ENCODE measurements at regions not wholly inside any gene's neighbourhood (a gene's known extent, or its start where the extent isn't known, plus 50 kb on each side); places are given as distances from the start of the nearest gene placed in this dataset.

DNA sequence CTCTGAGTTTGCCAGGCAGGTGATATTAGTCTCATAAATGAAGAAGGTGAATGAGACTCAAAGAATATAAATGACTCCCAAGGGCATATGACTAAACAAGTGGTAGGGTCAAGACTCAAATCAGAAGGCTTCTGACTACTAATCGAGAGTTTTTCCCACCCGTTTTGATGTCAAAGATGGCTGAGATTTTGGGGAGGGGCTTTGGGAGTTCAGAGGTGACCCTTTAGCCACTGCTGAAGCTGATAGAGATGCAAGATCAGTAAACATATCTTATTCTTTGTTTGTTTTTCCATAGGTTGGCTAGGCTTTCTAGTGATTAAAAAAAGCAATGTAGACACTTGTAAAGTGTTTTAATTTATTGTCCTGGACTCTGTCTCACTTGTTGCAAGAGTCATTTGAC lies 239.6 kb upstream of the PLEKHG7 start:
- peaks cover 12% of the 10 kb centered on the region for H3K4me1 Mint-ChIP-seq
- H3K4me3 Mint-ChIP-seq = no peak overlapping the region
- H3K27ac Mint-ChIP-seq = no peak overlapping the region
- peaks cover 6% of the 10 kb centered on the region for H3K36me3 Mint-ChIP-seq
- DNase-seq = no peak
- no peak for ATAC-seq
- no peaks in the 10 kb centered on the region for H3K9me3 Mint-ChIP-seq (ENCODE audit: low read depth)
- H3K27me3 Mint-ChIP-seq = no peaks in the 10 kb centered on the region
- CTCF ChIA-PET = interaction anchor here (1.9 kb wide), 1 partner anchor 40 kb away, joined by 4 read pairs; no protein-coding TSS in a partner anchor

DNA sequence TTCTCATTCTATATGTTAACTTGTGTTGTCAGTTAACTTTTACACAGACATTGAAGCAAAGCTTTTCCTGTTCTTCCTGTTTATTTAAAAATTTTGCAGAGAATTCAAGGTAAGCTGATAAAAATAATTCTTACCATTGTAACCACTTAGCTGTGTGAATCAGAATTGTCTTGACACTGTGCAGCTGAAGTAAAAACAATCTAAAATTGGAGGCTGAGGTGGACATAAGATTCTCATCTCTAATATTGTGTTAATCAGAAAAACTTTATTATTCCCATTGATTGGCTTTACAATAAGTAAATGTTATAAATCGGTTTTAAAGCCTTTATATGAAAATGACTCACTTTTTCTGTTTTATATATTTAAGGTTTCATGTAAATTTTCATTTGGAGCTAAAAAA lies 240.3 kb upstream of the PLEKHG7 start:
- ATAC-seq (no peak), DNase-seq (no peak)
- Mint-ChIP-seq H3K9me3 (ENCODE audit: low read depth) (no peaks in the 10 kb centered on the region), H3K4me3 (no peak overlapping the region), H3K4me1 (peaks cover 12% of the 10 kb centered on the region), H3K36me3 (peaks cover 6% of the 10 kb centered on the region), H3K27me3 (no peaks in the 10 kb centered on the region), H3K27ac (peak overlapping the region; percentile 38)
- CTCF ChIA-PET = interaction anchor here (1.9 kb wide), 1 partner anchor 40 kb away, joined by 4 read pairs; no protein-coding TSS in a partner anchor

DNA sequence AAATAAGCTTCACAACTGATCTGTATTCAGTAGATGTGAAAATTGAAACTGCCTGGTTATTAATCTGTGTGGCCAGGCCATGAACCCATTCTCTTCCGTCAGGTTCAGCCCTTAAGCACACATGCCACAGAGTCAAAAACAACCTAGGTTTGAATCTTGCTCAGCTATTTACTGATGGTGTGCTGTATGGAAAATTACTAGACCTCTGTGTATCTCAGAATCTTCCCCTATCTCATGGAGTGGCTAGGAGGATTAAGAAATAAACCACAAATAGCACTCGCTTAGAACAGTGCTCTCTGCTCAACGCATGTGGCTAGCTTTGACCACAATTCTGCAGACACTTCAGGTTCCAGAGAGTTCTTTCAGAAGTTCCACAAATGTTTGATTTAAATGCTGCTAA lies 240.7 kb upstream of the PLEKHG7 start:
- ATAC-seq (peak; percentile 82), DNase-seq (no peak)
- Mint-ChIP-seq H3K27ac (peak overlapping the region; percentile 66), H3K27me3 (no peaks in the 10 kb centered on the region), H3K4me3 (no peak overlapping the region), H3K4me1 (peaks cover 12% of the 10 kb centered on the region), H3K36me3 (peaks cover 6% of the 10 kb centered on the region), H3K9me3 (ENCODE audit: low read depth) (no peaks in the 10 kb centered on the region)
- CTCF ChIA-PET = interaction anchor here (1.9 kb wide), 1 partner anchor 41 kb away, joined by 4 read pairs; no protein-coding TSS in a partner anchor

DNA sequence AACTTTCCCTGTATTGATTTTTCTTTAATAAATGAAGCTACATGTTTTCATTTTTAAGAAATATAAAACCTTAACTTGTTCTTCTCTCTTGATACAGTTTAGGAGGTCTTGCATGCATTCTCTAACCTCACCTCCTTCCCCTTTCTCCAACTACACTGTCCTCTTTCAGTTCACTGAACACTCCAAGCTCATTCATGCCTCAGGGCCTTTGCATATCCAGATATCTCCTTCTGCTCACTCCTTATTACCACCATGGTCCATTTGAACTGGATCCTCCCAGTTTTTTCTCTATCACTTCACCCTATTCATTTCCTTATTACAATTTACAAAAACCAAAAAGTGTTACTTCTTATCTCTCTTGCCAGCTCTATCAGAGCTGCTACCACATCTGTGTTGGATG lies 242.9 kb upstream of the PLEKHG7 start:
- no peak overlapping the region for H3K4me3 Mint-ChIP-seq
- peaks cover 7% of the 10 kb centered on the region for H3K9me3 Mint-ChIP-seq (ENCODE audit: low read depth)
- H3K27me3 Mint-ChIP-seq = no peaks in the 10 kb centered on the region
- no peak overlapping the region for H3K27ac Mint-ChIP-seq
- peaks cover 6% of the 10 kb centered on the region for H3K36me3 Mint-ChIP-seq
- CTCF ChIA-PET = no interaction called here
- peaks cover 12% of the 10 kb centered on the region for H3K4me1 Mint-ChIP-seq
- ATAC-seq = no peak
- no peak for DNase-seq

DNA sequence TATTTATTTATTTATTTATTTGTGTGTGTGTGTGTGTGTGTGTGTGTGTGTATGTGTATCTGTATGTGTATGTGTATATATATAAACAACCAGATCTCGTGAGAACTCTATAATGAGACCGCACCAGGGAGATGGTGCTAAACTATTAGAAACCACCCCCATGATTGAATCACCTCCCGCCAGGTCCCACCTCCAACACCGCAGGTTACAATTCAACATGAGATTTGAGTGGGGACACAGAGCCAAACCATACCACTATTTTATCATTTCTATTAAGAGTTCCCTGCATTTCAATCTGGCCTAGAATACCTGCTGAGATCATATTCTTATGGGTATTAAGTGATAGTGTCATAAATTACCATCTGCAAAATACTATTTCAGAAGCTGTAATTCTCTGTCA lies 243.8 kb upstream of the PLEKHG7 start:
- no peaks in the 10 kb centered on the region for H3K27me3 Mint-ChIP-seq
- H3K36me3 Mint-ChIP-seq = peaks cover 5% of the 10 kb centered on the region
- peaks cover 12% of the 10 kb centered on the region for H3K4me1 Mint-ChIP-seq
- no peak overlapping the region for H3K27ac Mint-ChIP-seq
- no peak overlapping the region for H3K4me3 Mint-ChIP-seq
- DNase-seq = no peak
- H3K9me3 Mint-ChIP-seq (ENCODE audit: low read depth) = peaks cover 7% of the 10 kb centered on the region
- CTCF ChIA-PET = no interaction called here
- ATAC-seq = no peak

DNA sequence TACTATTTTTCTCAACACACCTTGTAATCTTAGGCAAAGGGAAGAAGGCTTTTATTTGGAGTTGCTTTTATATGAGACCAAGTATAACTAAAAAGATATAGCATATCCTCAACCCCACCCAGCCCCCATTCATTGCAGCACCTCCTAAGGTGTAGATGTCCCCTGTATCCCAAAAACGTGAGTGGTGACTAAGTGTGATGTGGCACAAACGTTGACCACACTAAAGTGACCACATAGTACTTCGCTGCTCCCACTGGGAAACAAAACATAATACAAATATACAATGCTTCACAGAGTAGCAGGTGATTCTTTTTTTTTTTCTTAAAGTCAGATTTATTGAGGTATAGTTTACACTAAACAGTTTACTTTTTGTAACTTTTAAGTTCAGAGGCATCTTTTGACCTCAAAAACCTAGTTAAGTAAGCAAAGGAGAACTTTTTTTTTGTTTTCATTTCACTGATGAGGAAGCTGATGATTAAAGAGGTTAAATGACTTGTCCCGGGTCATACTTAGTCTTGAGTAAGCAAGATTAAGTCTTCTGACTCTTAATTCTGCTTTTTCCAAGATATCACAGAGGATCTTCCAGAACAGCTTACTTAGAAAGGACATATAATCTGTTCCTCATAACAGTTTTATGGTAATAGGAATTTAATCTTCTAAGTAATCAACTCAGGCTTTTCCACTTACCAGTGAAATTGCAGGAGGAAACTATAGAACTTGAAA lies 245.2 kb upstream of the PLEKHG7 start:
- CTCF ChIA-PET = no interaction called here
- Mint-ChIP-seq H3K4me1 (peaks cover 12% of the 10 kb centered on the region), H3K4me3 (no peak overlapping the region), H3K27ac (no peak overlapping the region), H3K36me3 (peaks cover 5% of the 10 kb centered on the region), H3K27me3 (no peaks in the 10 kb centered on the region), H3K9me3 (ENCODE audit: low read depth) (peaks cover 7% of the 10 kb centered on the region)
- ATAC-seq (no peak), DNase-seq (no peak)

DNA sequence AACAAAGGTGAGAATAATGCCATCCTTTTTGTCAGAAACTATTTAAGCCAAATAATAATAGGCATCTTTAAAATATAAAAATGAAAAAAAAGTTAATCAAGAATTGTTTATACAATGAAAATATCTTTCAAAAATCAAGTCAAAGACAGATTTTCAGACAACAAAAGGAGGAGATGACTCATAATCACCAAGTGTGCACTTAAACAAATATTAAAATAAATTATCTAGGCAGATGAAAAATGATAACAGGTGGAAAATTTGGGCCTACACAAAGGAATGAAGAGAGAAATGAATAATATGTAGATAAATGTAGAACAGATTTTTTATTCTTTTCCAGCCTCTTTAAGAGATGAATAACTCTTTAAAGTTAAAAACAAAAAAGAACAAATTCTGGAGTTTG lies 250.0 kb upstream of the PLEKHG7 start:
- DNase-seq = no peak
- no peak overlapping the region for H3K4me3 Mint-ChIP-seq
- no peaks in the 10 kb centered on the region for H3K4me1 Mint-ChIP-seq
- no peak overlapping the region for H3K27ac Mint-ChIP-seq
- H3K36me3 Mint-ChIP-seq = peaks cover 5% of the 10 kb centered on the region
- CTCF ChIA-PET = no interaction called here
- ATAC-seq = no peak
- peaks cover 9% of the 10 kb centered on the region for H3K9me3 Mint-ChIP-seq (ENCODE audit: low read depth)
- no peaks in the 10 kb centered on the region for H3K27me3 Mint-ChIP-seq

DNA sequence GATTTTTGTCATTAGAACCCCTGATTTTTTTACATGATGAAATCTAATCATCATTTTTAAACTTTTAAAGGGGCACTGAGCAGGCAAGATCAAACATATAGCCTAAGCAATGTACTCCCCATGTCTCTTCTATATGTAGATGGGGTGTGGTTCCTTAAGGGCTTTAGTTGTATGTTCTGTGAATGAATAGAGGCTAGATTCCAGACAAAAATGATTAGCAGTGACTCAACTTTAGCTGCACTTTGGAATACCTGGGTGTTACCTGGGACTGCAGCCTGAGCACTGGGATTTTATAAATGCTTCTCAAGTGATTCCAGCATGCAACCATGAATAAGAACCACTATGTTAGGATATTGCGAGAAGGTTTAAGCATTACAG lies 256.7 kb upstream of the PLEKHG7 start:
- Mint-ChIP-seq H3K36me3 (peaks cover 3% of the 10 kb centered on the region), H3K27me3 (no peaks in the 10 kb centered on the region), H3K27ac (no peak overlapping the region), H3K4me3 (no peak overlapping the region), H3K9me3 (ENCODE audit: low read depth) (no peaks in the 10 kb centered on the region), H3K4me1 (no peaks in the 10 kb centered on the region)
- no peak for ATAC-seq
- CTCF ChIA-PET = interaction anchor here (0.6 kb wide), 1 partner anchor 302 kb away, joined by 3 read pairs; no protein-coding TSS in a partner anchor
- DNase-seq = no peak

DNA sequence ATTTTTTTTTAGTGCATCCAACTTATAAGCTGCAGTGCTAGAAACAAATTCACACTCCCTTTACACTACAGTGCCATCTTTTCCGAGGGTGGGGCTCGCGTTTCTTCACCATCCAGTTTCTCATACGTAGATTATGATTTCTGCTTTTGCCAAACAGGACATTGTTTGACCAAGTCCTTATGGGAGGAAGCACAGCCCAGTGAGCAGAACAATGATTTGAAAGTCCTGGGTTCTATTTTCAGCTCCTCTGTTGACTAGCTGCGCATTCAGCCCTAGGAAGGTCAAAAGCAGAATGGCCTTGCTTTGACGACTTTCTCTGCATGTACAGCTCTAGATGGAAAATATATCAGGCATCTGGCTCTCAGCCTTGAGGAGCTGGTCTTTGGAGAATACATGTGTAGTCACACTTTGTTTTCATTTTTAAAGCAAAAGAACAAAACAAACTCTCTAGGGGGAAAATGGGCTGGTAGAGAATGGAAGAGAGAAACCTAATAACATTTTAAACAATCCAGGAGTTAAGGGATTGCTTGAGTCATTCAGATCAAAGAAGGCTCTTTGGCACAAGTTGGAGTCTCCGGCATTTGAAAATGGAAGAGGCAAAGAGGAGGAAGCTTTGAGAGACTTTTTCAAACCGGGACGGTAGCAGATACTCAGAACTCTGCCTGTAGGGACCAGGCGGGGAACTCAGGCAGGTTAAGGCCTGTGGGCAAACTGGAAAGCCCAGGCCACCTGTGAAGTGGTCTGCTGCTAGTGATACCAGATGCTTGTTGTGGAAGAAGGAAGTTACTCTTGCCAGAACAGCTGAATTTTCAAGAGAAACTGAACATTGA lies 257.3 kb upstream of the PLEKHG7 start:
- Mint-ChIP-seq H3K27ac (no peak overlapping the region), H3K36me3 (peaks cover 1% of the 10 kb centered on the region), H3K4me1 (no peaks in the 10 kb centered on the region), H3K4me3 (no peak overlapping the region), H3K9me3 (ENCODE audit: low read depth) (no peaks in the 10 kb centered on the region), H3K27me3 (no peaks in the 10 kb centered on the region)
- DNase-seq (no peak), ATAC-seq (no peak)
- CTCF ChIA-PET = no interaction called here

DNA sequence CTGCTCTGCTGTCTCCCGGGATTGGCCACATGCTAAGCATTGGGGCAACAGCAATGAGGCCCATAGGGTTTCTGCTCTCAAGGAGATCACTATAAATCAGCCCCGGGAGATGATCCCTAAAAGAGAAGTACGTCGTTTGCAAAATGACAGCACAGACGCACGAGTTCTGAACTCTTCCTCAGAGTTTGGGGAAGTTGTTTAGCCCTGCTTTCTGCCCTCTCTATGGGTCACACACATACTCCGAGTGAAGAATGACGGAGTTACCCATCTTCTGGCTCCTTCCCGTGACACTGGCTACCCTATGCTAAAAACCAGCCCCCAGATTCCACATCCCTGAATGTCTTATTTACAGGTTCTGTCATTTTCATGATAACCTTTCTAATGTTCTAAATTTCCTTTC lies 258.0 kb upstream of the PLEKHG7 start:
- Mint-ChIP-seq H3K9me3 (ENCODE audit: low read depth) (no peaks in the 10 kb centered on the region), H3K27me3 (no peaks in the 10 kb centered on the region), H3K4me1 (no peaks in the 10 kb centered on the region), H3K27ac (no peak overlapping the region), H3K36me3 (peaks cover 1% of the 10 kb centered on the region), H3K4me3 (no peak overlapping the region)
- CTCF ChIA-PET = no interaction called here
- DNase-seq (no peak), ATAC-seq (no peak)

DNA sequence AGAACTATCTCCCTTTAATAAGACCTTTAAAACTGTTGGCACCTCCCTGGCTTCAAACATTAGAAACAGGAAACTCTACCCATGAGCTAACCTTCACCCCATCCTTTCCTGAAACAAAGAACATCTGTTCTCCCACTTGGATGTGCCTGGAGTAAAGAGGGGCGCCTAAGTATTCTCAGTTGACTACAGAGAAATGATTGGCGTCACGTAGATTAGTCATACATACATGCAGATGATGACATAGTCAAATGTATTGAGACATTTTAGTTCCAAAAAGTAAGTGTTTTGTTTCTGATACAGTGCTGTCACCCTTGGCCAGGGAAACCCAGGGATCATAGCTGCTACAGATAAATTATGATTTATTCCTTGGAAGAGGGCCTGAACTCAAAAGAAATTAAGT lies 260.0 kb upstream of the PLEKHG7 start:
- no peak overlapping the region for H3K27ac Mint-ChIP-seq
- no peak for ATAC-seq
- no peaks in the 10 kb centered on the region for H3K9me3 Mint-ChIP-seq (ENCODE audit: low read depth)
- H3K36me3 Mint-ChIP-seq = peaks cover 1% of the 10 kb centered on the region
- no peak for DNase-seq
- H3K4me3 Mint-ChIP-seq = no peak overlapping the region
- CTCF ChIA-PET = no interaction called here
- no peaks in the 10 kb centered on the region for H3K27me3 Mint-ChIP-seq
- H3K4me1 Mint-ChIP-seq = no peaks in the 10 kb centered on the region

DNA sequence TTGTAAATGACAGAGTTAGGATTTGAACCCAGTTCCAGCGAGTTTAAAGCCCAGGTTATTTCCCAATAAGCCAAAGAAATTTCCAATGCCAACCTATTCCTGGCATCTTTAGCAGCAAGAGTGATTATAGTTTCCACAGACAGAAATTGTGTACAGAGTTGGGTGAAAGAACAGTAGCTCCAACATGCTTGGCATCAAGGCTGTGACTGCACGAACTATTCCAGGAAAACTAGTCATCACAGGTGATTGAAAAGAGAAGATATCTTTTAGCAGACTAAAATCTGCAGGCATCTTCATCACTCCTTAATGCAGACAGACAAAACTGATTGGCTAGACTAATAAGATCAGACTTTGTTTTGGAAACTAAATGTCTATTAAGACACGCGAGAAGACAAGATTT lies 262.7 kb upstream of the PLEKHG7 start:
- Mint-ChIP-seq H3K9me3 (ENCODE audit: low read depth) (no peaks in the 10 kb centered on the region), H3K4me3 (no peak overlapping the region), H3K36me3 (no peaks in the 10 kb centered on the region), H3K4me1 (no peaks in the 10 kb centered on the region), H3K27me3 (no peaks in the 10 kb centered on the region), H3K27ac (no peak overlapping the region)
- no peak for DNase-seq
- CTCF ChIA-PET = no interaction called here
- no peak for ATAC-seq

DNA sequence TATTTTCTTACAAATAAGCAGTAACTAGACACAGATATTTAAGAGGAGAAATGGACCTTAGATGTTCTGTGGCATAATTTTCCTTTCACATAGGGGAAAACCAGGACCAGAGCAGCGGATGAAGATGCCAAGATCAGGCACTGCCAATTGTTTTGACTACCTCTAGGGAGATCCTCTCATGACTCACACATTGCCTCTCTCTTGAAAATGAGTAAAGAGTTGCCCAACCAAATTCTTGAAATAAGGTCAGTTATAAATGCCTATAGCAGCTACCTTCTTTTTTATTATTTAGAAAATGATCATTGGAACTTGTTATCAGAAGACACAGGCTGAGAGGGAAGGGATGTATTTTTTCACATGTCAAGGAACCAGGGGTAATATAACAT lies 263.4 kb upstream of the PLEKHG7 start:
- Mint-ChIP-seq H3K27ac (no peak overlapping the region), H3K4me1 (no peaks in the 10 kb centered on the region), H3K36me3 (no peaks in the 10 kb centered on the region), H3K9me3 (ENCODE audit: low read depth) (no peaks in the 10 kb centered on the region), H3K27me3 (no peaks in the 10 kb centered on the region), H3K4me3 (no peak overlapping the region)
- DNase-seq (no peak), ATAC-seq (no peak)
- CTCF ChIA-PET = no interaction called here

Data from activated CD8-positive, alpha-beta memory T cell treated with anti-CD3 and anti-CD28 coated beads, Interleukin-2, amount 10 ng/mL, durations not matched to agents 7 days and 5 days (primary cell).